Suprapubic skin (tissue), 4 donors: ENCODE measurements at regions not wholly inside any gene's neighbourhood (a gene's known extent, or its start where the extent isn't known, plus 50 kb on each side); places are given as distances from the start of the nearest gene placed in this dataset.

Experiments
- DNase-seq, 2 donors: peaks; one replicate each; pipeline ENCODE4 v3.0.0-alpha.2; 2019; ENCODE audit warnings: low spot score in 2 of 2
- H3K27ac ChIP-seq: fragments of 200-600 bp; sonication (generic); one replicate; pipeline ENCODE4 v1.5.1; 2019
- H3K27me3 ChIP-seq: fragments of 200-600 bp; sonication (generic); one replicate; pipeline ENCODE4 v1.5.1; 2019
- H3K36me3 ChIP-seq: fragments of 200-600 bp; sonication (generic); one replicate; pipeline ENCODE4 v1.5.1; 2019
- H3K4me1 ChIP-seq: fragments of 200-600 bp; sonication (generic); one replicate; pipeline ENCODE4 v1.5.1; 2019
- H3K4me3 ChIP-seq: fragments of 200-600 bp; sonication (generic); one replicate; pipeline ENCODE4 v1.5.1; 2019; ENCODE audit warnings: mild to moderate bottlenecking
- H3K9me3 ChIP-seq: fragments of 200-600 bp; sonication (generic); one replicate; pipeline ENCODE4 v1.5.1; 2019
- CTCF ChIP-seq, 2 donors: fragments of 200-600 bp in 1 of 2; fragments of 450-650 bp in 1 of 2; sonication (generic) in 1 of 2; IDR thresholded peaks; one replicate each; pipeline ENCODE4 v1.5.1; 2016 to 2019; ENCODE audit warnings: antibody characterized with exemption in 2 of 2, mild to moderate bottlenecking in 1 of 2, moderate library complexity in 1 of 2
- EP300 ChIP-seq: sonication (generic); formaldehyde crosslinking; IDR thresholded peaks from one replicate; pipeline ENCODE4 v1.6.1; 2017; ENCODE audit warnings: antibody characterized with exemption
- POLR2A ChIP-seq, 2 donors: fragments of 450-650 bp; IDR thresholded peaks; one replicate each; pipeline ENCODE4 v1.6.1; 2017; ENCODE audit warnings: antibody characterized with exemption in 2 of 2, mild to moderate bottlenecking in 2 of 2, moderate library complexity in 2 of 2
- POLR2AphosphoS5 ChIP-seq, 3 donors: sonication (generic); formaldehyde crosslinking; IDR thresholded peaks; one replicate each; pipeline ENCODE4 v1.6.1; 2017; ENCODE audit warnings: antibody characterized with exemption in 3 of 3
- WGBS: methylation state at CpG from one replicate; pipeline ENCODE4 v1.1.5; 2018; 5-methylcytosine and 5-hydroxymethylcytosine counted together

DNA sequence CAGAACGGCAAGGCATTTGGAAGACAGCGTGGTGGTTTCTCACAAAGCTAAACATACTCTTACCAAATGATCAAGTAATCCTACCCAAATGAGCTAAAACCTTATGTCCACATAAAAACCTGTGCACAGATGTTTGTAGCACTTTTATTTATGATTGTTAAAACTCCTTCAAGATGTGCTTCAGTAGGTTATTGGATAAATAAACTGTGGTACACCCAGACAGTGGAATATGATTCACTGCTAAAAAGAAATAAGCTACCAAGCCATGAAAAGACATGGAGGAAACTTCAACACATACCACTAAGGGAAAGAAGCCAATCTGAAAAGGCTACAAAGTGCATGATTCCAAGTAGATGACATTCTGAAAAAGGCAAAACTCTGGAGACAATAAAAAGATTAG, 94.2 kb downstream of the FOXD1 start:
- WGBS, result 74% methylated on average over 2 of the region's 2 CpGs
- DNase-seq, result no peak
- Histone ChIP-seq H3K4me3 (no peak overlapping the region), H3K4me1 (no peaks in the 10 kb centered on the region), H3K9me3 (no peaks in the 10 kb centered on the region), H3K27me3 (peaks cover 24% of the 10 kb centered on the region), H3K27ac (no peak overlapping the region), H3K36me3 (no peaks in the 10 kb centered on the region)
- no peak for TF ChIP-seq POLR2AphosphoS5 (IDR thresholded peaks at IDR 0.05)
- TF ChIP-seq CTCF (IDR thresholded peaks at IDR 0.05), result no peak
- TF ChIP-seq POLR2A (IDR thresholded peaks at IDR 0.05), result no peak
- no peak for TF ChIP-seq EP300

- DNase-seq, result no peak
- Histone ChIP-seq H3K36me3 (no peaks in the 10 kb centered on the region), H3K27ac (no peak overlapping the region), H3K4me3 (no peak overlapping the region), H3K27me3 (peaks cover 24% of the 10 kb centered on the region), H3K9me3 (no peaks in the 10 kb centered on the region), H3K4me1 (no peaks in the 10 kb centered on the region)
- TF ChIP-seq EP300, result no peak
- TF ChIP-seq POLR2A (IDR thresholded peaks at IDR 0.05), result no peak
- no peak for TF ChIP-seq CTCF (IDR thresholded peaks at IDR 0.05)
- TF ChIP-seq POLR2AphosphoS5 (IDR thresholded peaks at IDR 0.05), result no peak
Observed at GRCh38 chr5:73352649-73353230, 95.8 kb downstream of the FOXD1 start.

GRCh38 chr5:73352243-73352642, 96.3 kb downstream of the FOXD1 start:
- H3K36me3 ChIP-seq, result no peaks in the 10 kb centered on the region
- H3K4me3 ChIP-seq, result no peak overlapping the region
- H3K27me3 ChIP-seq, result peaks cover 24% of the 10 kb centered on the region
- TF ChIP-seq CTCF (IDR thresholded peaks at IDR 0.05) (no peak), POLR2A (IDR thresholded peaks at IDR 0.05) (no peak), POLR2AphosphoS5 (IDR thresholded peaks at IDR 0.05) (no peak), EP300 (no peak)
- no peak overlapping the region for H3K27ac ChIP-seq
- H3K4me1 ChIP-seq, result no peaks in the 10 kb centered on the region
- no peak for DNase-seq
- 76% methylated on average over 1 of the region's 1 CpG for WGBS
- H3K9me3 ChIP-seq, result no peaks in the 10 kb centered on the region

DNA sequence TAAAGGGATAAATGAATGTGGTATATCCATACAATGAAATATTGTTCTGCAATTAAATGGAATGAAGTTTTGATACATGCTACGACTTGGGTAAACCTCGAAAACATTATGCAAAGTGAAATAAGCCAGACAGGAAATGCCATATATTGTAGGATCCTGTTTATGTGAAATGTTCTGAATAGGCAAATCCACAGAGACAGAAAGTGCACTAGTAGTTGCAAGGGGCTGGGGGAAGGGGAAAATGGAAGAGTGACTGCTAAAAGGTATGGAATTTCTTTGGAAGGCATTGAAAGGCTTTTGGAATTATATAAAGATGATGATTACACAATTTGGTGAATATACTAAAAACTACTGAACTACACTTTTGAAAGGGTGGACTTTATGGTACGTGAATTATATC, 97.0 kb downstream of the FOXD1 start:
- DNase-seq, result no peak
- H3K27me3 ChIP-seq, result peaks cover 19% of the 10 kb centered on the region
- WGBS, result 51% methylated on average over 3 of the region's 3 CpGs
- TF ChIP-seq EP300 (no peak), POLR2A (IDR thresholded peaks at IDR 0.05) (no peak), CTCF (IDR thresholded peaks at IDR 0.05) (no peak), POLR2AphosphoS5 (IDR thresholded peaks at IDR 0.05) (no peak)
- H3K4me1 ChIP-seq, result no peaks in the 10 kb centered on the region
- H3K36me3 ChIP-seq, result no peaks in the 10 kb centered on the region
- no peaks in the 10 kb centered on the region for H3K9me3 ChIP-seq
- no peak overlapping the region for H3K27ac ChIP-seq
- H3K4me3 ChIP-seq, result no peak overlapping the region

GRCh38 chr5:73346878-73347408, 101.6 kb downstream of the FOXD1 start:
- DNase-seq, result no peak
- WGBS, result 97% methylated on average over 1 of the region's 1 CpG
- no peak for TF ChIP-seq POLR2AphosphoS5 (IDR thresholded peaks at IDR 0.05)
- no peak for TF ChIP-seq CTCF (IDR thresholded peaks at IDR 0.05)
- no peak for TF ChIP-seq POLR2A (IDR thresholded peaks at IDR 0.05)
- no peak for TF ChIP-seq EP300
- Histone ChIP-seq H3K27me3 (peaks cover 1% of the 10 kb centered on the region), H3K4me3 (no peak overlapping the region), H3K36me3 (no peaks in the 10 kb centered on the region), H3K4me1 (no peaks in the 10 kb centered on the region), H3K27ac (no peak overlapping the region), H3K9me3 (no peaks in the 10 kb centered on the region)
